ENCODE measurements at regions not wholly inside any gene's neighbourhood (a gene's known extent, or its start where the extent isn't known, plus 50 kb on each side); places are given as distances from the start of the nearest gene placed in this dataset.
A peak's percentile ranks its signal among the peaks of the same experiment; 100 is the strongest.

DNA sequence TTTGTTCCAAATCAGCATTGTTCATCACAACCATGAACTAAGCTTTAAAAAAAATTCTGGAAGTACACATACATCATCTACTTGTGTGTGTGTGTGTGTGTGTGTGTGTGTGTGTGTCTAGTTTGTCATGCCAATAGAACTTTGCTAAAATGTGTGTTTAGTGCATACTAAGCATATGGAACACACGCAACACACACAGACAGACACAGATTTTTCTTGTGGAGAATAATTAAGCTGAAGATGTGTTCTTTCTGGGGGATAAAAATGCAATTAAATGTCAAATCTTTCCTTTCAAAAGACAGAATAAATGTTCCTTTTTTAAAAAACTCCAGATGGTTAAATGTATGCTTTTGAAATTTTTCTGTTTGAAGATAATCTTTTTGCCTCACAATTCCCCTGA lies 530.4 kb upstream of the INTU start:
- 0% methylated on average over 1 of the region's 1 CpG for WGBS (ENCODE audit: insufficient coverage, insufficient replicate concordance, low lambda C conversion rate, missing lambda C conversion rate)
- intact Hi-C loops (cut with micrococcal nuclease; ENCODE audit: unreplicated experiment) (no loop called here), in situ Hi-C loops (cut with MboI) (no loop called here)
- no peak overlapping the region for H3K4me3 ChIP-seq
- ChIA-PET POLR2A (no interaction called here), SMC1A (ENCODE audit: uncharacterized antibody, unreplicated experiment) (interaction anchor here (1.4 kb wide), 2 partner anchors 13 to 23 kb away, joined by 4 read pairs; no protein-coding TSS in a partner anchor), RAD21 (ENCODE audit: unreplicated experiment) (no interaction called here), CTCF (no interaction called here)
- no peak overlapping the region for H3K27ac ChIP-seq (ENCODE audit: control insufficient read depth, insufficient read depth)
- BruUV-seq (replicated peaks) = no TSS peak
- no peaks in the 10 kb centered on the region for H3K4me1 ChIP-seq (ENCODE audit: control insufficient read depth, insufficient read depth, low read length)
- H3K9me3 ChIP-seq (replicated peaks; ENCODE audit: control insufficient read depth, insufficient read depth, low read length) = no peaks in the 10 kb centered on the region
- H3K9ac ChIP-seq (ENCODE audit: control insufficient read depth, insufficient read depth, low read length) = no peak overlapping the region
- ATAC-seq (no peak), DNase-seq (ENCODE audit: low read depth, low spot score) (no peak), FAIRE-seq (no peak)
- H3K36me3 ChIP-seq (ENCODE audit: control insufficient read depth in 2 of 2, insufficient read depth in 2 of 2, low read length in 1 of 2) = no peaks in the 10 kb centered on the region
- H3K4me2 ChIP-seq (ENCODE audit: control insufficient read depth, insufficient read depth) = no peak overlapping the region
- no peak overlapping the region for H2AFZ ChIP-seq (ENCODE audit: control insufficient read depth, low read depth, low read length)
- TF ChIP-seq ETV6 (conservative IDR thresholded peaks at IDR 0.05 in 1 of 2, IDR thresholded peaks at IDR 0.05 in 1 of 2; ENCODE audit: borderline replicate concordance in 1 of 2, low read depth in 1 of 2) = no peak
- no peak for TF ChIP-seq ZZZ3 (IDR thresholded peaks at IDR 0.05; ENCODE audit: control insufficient read depth, insufficient read length, low read depth)
- no peak for TF ChIP-seq KDM1A (IDR thresholded peaks at IDR 0.05; ENCODE audit: borderline replicate concordance)
- TF ChIP-seq, protein P1, sequence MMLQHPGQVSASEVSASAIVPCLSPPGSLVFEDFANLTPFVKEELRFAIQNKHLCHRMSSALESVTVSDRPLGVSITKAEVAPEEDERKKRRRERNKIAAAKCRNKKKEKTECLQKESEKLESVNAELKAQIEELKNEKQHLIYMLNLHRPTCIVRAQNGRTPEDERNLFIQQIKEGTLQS (IDR thresholded peaks at IDR 0.05; ENCODE audit: borderline replicate concordance, extremely low read depth, low read depth, low read length) = no peak
- TF ChIP-seq, protein P2, sequence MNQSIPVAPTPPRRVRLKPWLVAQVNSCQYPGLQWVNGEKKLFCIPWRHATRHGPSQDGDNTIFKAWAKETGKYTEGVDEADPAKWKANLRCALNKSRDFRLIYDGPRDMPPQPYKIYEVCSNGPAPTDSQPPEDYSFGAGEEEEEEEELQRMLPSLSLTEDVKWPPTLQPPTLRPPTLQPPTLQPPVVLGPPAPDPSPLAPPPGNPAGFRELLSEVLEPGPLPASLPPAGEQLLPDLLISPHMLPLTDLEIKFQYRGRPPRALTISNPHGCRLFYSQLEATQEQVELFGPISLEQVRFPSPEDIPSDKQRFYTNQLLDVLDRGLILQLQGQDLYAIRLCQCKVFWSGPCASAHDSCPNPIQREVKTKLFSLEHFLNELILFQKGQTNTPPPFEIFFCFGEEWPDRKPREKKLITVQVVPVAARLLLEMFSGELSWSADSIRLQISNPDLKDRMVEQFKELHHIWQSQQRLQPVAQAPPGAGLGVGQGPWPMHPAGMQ (IDR thresholded peaks at IDR 0.05; ENCODE audit: borderline replicate concordance) = no peak
- no peaks in the 10 kb centered on the region for H4K20me1 ChIP-seq (ENCODE audit: control insufficient read depth, insufficient read depth)
- H3K79me2 ChIP-seq (ENCODE audit: control insufficient read depth, insufficient read depth, low read length) = no peaks in the 10 kb centered on the region
- H3K27me3 ChIP-seq (replicated peaks in 1 of 2; ENCODE audit: control insufficient read depth in 2 of 2, insufficient read depth in 2 of 2, low read length in 1 of 2) = no peaks in the 10 kb centered on the region

DNA sequence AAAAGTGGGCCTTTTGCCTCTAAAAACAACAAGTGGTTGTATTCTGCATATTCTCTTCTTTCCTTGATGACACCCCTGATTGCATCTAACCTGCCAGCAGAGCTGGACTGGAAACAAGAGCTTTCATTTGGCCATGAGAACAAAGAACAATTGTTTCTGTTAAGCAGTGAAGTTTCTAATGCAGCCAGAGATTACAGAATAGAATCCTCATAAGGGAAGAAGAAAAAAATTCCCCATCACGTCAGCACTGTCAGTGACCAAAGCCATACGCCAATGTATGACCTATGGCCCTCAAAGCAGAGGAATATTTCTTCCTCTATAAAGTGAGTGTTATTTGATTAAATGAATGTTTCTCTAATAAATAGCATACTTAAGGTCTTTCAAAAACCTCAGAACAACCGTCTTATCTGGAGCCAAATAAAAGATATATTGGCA lies 529.1 kb upstream of the INTU start:
- FAIRE-seq (no peak), ATAC-seq (peak; percentile 42; the same call in 2 of the 3 replicates), DNase-seq (ENCODE audit: low read depth, low spot score) (no peak)
- intact Hi-C loops (cut with micrococcal nuclease; ENCODE audit: unreplicated experiment) (no loop called here), in situ Hi-C loops (cut with MboI) (no loop called here)
- no peaks in the 10 kb centered on the region for H3K27me3 ChIP-seq (replicated peaks in 1 of 2; ENCODE audit: control insufficient read depth in 2 of 2, insufficient read depth in 2 of 2, low read length in 1 of 2)
- ChIA-PET RAD21 (ENCODE audit: unreplicated experiment) (no interaction called here), CTCF (no interaction called here), SMC1A (ENCODE audit: uncharacterized antibody, unreplicated experiment) (interaction anchor here (0.6 to 1.4 kb wide), 3 partner anchors 10 to 14 kb away, joined by 3 to 4 read pairs (median 4); no protein-coding TSS in a partner anchor), POLR2A (no interaction called here)
- H3K27ac ChIP-seq (ENCODE audit: control insufficient read depth, insufficient read depth) = no peak overlapping the region
- no peaks in the 10 kb centered on the region for H3K9me3 ChIP-seq (replicated peaks; ENCODE audit: control insufficient read depth, insufficient read depth, low read length)
- 2% methylated on average over 3 of the region's 3 CpGs for WGBS (ENCODE audit: insufficient coverage, insufficient replicate concordance, low lambda C conversion rate, missing lambda C conversion rate)
- no peaks in the 10 kb centered on the region for H3K36me3 ChIP-seq (ENCODE audit: control insufficient read depth in 2 of 2, insufficient read depth in 2 of 2, low read length in 1 of 2)
- TF ChIP-seq FOXM1 (IDR thresholded peaks at IDR 0.05; ENCODE audit: low read depth, low read length) (no peak), TCF3 (IDR thresholded peaks at IDR 0.05; ENCODE audit: borderline replicate concordance, insufficient read depth, low read depth, low read length) (no peak)
- TF ChIP-seq, protein P3, sequence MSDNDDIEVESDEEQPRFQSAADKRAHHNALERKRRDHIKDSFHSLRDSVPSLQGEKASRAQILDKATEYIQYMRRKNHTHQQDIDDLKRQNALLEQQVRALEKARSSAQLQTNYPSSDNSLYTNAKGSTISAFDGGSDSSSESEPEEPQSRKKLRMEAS (IDR thresholded peaks at IDR 0.05; ENCODE audit: low read depth, low read length) = no peak
- no TSS peak for BruUV-seq (replicated peaks)
- H4K20me1 ChIP-seq (ENCODE audit: control insufficient read depth, insufficient read depth) = no peaks in the 10 kb centered on the region
- H3K4me3 ChIP-seq = no peak overlapping the region
- no peak overlapping the region for H2AFZ ChIP-seq (ENCODE audit: control insufficient read depth, low read depth, low read length)
- H3K9ac ChIP-seq (ENCODE audit: control insufficient read depth, insufficient read depth, low read length) = no peak overlapping the region
- H3K4me1 ChIP-seq (ENCODE audit: control insufficient read depth, insufficient read depth, low read length) = no peaks in the 10 kb centered on the region
- no peak overlapping the region for H3K4me2 ChIP-seq (ENCODE audit: control insufficient read depth, insufficient read depth)
- no peaks in the 10 kb centered on the region for H3K79me2 ChIP-seq (ENCODE audit: control insufficient read depth, insufficient read depth, low read length)
